Stomach (tissue), 4 donors: ENCODE measurements at regions not wholly inside any gene's neighbourhood (a gene's known extent, or its start where the extent isn't known, plus 50 kb on each side); places are given as distances from the start of the nearest gene placed in this dataset.

Source experiments
- CTCF ChIP-seq, 7 experiments: fragments of 450-650 bp in 4 of 7; fragments of 200-600 bp in 3 of 7; sonication (generic) in 3 of 7; IDR thresholded peaks; one replicate each; pipeline ENCODE4 v1.5.1; 2016 to 2019; ENCODE audit warnings: antibody characterized with exemption in 7 of 7, control low read depth in 2 of 7, mild to moderate bottlenecking in 1 of 7
- EP300 ChIP-seq: sonication (generic); formaldehyde crosslinking; IDR thresholded peaks from one replicate; pipeline ENCODE4 v1.6.1; 2017; ENCODE audit warnings: antibody characterized with exemption
- POLR2A ChIP-seq, 4 donors: fragments of 450-650 bp; IDR thresholded peaks; one replicate each; pipeline ENCODE4 v1.6.1; 2016; ENCODE audit warnings: antibody characterized with exemption in 4 of 4, control low read depth in 2 of 4, mild to moderate bottlenecking in 1 of 4, moderate library complexity in 1 of 4
- POLR2AphosphoS5 ChIP-seq, 3 donors: sonication (generic); formaldehyde crosslinking; IDR thresholded peaks; one replicate each; pipeline ENCODE4 v1.6.1; 2016; ENCODE audit warnings: antibody characterized with exemption in 3 of 3

- TF ChIP-seq CTCF (IDR thresholded peaks at IDR 0.05) (no peak), POLR2AphosphoS5 (IDR thresholded peaks at IDR 0.05) (no peak), EP300 (no peak), POLR2A (IDR thresholded peaks at IDR 0.05) (no peak)
These were observed 197.0 kb downstream of the BMP7 start for GRCh38 chr20:57069442-57069841.
